MCF 10A (cell line): ENCODE measurements at regions not wholly inside any gene's neighbourhood (a gene's known extent, or its start where the extent isn't known, plus 50 kb on each side); places are given as distances from the start of the nearest gene placed in this dataset.

ENCODE experiments used
- BruUV-seq: library from RNA; stranded (reverse); fragments of 400-500 nt; replicated peaks from 2 replicates; lab custom pipeline; 2021; lab: Mats Ljungman, UMichigan
- CTCF ChIA-PET: fragments of 300-600 bp; sonication (Branson Sonifier 250); formaldehyde crosslinking; extraction: SDS; loops from one replicate; lab custom pipeline; 2021; ENCODE audit warnings: antibody characterized with exemption, inconsistent platforms; lab: Yijun Ruan, JAX
- POLR2A ChIA-PET: fragments of 300-600, 350-650 bp; sonication (Branson Sonifier 250); formaldehyde crosslinking; extraction: SDS; loops from one replicate; lab custom pipeline; 2020; ENCODE audit warnings: antibody characterized with exemption, inconsistent platforms; lab: Yijun Ruan, JAX
- DNase-seq: peaks from one replicate; pipeline ENCODE4 v3.0.0-alpha.2; 2018; ENCODE audit not compliant: unreplicated experiment
- H3K27ac Mint-ChIP-seq: one replicate; pipeline ENCODE4 v1.8.0; 2022; ENCODE audit warnings: mild to moderate bottlenecking, low read depth, mixed read lengths; ENCODE audit not compliant: unreplicated experiment
- H3K27me3 Mint-ChIP-seq: one replicate; pipeline ENCODE4 v1.8.0; 2022; ENCODE audit warnings: mixed read lengths; ENCODE audit not compliant: insufficient read depth, unreplicated experiment
- H3K36me3 Mint-ChIP-seq: one replicate; pipeline ENCODE4 v1.8.0; 2022; ENCODE audit warnings: mild to moderate bottlenecking, moderate library complexity, mixed read lengths; ENCODE audit not compliant: insufficient read depth, unreplicated experiment
- H3K4me1 Mint-ChIP-seq: one replicate; pipeline ENCODE4 v1.8.0; 2022; ENCODE audit warnings: mixed read lengths; ENCODE audit not compliant: insufficient read depth, unreplicated experiment
- H3K4me3 Mint-ChIP-seq: one replicate; pipeline ENCODE4 v1.8.0; 2022; ENCODE audit warnings: mild to moderate bottlenecking, moderate library complexity, mixed read lengths; ENCODE audit not compliant: unreplicated experiment
- H3K9me3 Mint-ChIP-seq: one replicate; pipeline ENCODE4 v1.8.0; 2022; ENCODE audit warnings: mixed read lengths; ENCODE audit not compliant: unreplicated experiment
- intact Hi-C: fragments of 100-400 bp; cut with micrococcal nuclease; formaldehyde crosslinking; loops from 2 replicates; pipeline ENCODE4 v1.14.1; 2022
- TF ChIP-seq, protein P1 (sequence below): fragments of 200-600 bp; IDR thresholded peaks from one replicate; pipeline ENCODE4 v1.8.0; 2022; ENCODE audit warnings: antibody characterized with exemption, mild to moderate bottlenecking; ENCODE audit not compliant: unreplicated experiment

DNA sequence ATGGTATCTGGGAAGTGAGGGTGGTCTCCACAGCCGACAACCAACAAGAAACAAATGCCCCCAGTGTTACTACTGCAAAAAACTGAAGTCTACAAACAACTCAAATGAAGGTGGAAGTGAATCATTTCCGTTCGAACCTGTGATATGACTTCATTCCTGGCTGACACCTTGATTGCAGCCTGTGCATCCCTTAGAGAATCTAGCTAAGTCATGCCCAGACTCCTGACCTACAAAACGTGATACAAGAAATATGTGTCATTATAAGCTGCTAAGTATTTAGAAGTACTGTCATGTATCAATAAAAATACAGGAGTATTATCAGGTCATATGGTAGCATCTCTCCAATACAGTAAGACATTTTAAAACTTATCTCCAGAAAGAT lies 959.7 kb upstream of the LCORL start:
- POLR2A ChIA-PET: interaction anchor here (0.5 kb wide), 1 partner anchor 464 kb away, joined by 4 read pairs; no protein-coding TSS in a partner anchor
- no peak overlapping the region for H3K4me3 Mint-ChIP-seq
- TF ChIP-seq, protein P1, sequence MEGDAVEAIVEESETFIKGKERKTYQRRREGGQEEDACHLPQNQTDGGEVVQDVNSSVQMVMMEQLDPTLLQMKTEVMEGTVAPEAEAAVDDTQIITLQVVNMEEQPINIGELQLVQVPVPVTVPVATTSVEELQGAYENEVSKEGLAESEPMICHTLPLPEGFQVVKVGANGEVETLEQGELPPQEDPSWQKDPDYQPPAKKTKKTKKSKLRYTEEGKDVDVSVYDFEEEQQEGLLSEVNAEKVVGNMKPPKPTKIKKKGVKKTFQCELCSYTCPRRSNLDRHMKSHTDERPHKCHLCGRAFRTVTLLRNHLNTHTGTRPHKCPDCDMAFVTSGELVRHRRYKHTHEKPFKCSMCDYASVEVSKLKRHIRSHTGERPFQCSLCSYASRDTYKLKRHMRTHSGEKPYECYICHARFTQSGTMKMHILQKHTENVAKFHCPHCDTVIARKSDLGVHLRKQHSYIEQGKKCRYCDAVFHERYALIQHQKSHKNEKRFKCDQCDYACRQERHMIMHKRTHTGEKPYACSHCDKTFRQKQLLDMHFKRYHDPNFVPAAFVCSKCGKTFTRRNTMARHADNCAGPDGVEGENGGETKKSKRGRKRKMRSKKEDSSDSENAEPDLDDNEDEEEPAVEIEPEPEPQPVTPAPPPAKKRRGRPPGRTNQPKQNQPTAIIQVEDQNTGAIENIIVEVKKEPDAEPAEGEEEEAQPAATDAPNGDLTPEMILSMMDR: no peak
- intact Hi-C loops: no loop called here
- no TSS peak for BruUV-seq
- peak; percentile 42 for DNase-seq
- H3K9me3 Mint-ChIP-seq: no peaks in the 10 kb centered on the region
- H3K36me3 Mint-ChIP-seq: no peaks in the 10 kb centered on the region
- CTCF ChIA-PET: no interaction called here
- H3K27ac Mint-ChIP-seq: peak overlapping the region; percentile 2
- H3K4me1 Mint-ChIP-seq: peaks cover 11% of the 10 kb centered on the region
- no peaks in the 10 kb centered on the region for H3K27me3 Mint-ChIP-seq

DNA sequence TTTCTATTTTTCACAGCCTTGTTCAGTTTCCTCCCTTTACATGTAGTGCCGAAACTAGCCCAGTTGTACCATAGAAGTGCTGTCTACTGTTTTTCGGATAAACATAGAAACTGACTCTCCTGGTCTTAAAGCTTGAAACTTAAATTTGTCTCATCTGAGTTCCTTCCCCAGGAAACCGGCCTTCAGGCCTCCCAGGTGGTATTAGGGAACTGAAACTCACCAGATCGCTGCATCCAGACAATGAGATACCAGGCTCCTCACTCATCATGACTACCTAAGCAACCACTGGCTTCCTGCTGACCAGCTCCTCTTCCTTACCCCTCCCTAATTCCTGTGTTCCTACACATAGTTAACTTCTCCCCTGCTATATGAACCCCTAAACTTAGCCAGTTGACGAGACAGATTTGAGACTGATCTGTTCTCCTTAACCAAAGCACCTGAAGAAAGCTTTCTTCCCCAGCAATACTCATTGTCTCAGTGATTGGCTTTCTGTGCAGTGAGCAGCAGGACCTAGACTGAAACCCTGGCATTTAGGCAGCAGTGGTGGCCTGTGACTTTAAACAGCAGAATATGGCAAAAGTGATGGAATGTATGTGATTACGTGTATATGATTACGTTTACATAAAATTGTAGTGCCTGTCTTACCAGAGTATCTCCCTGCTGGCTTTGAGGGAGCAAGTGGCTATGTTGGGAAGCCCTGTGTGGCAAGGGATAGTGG lies 959.1 kb upstream of the LCORL start:
- Mint-ChIP-seq H3K9me3 (no peaks in the 10 kb centered on the region), H3K36me3 (no peaks in the 10 kb centered on the region), H3K4me3 (no peak overlapping the region), H3K27ac (peak overlapping the region; percentile 2), H3K27me3 (no peaks in the 10 kb centered on the region), H3K4me1 (peaks cover 11% of the 10 kb centered on the region)
- peak; percentile 1 for DNase-seq
- intact Hi-C loops: no loop called here
- ChIA-PET CTCF (no interaction called here), POLR2A (interaction anchor here (0.5 kb wide), 1 partner anchor 463 kb away, joined by 4 read pairs; no protein-coding TSS in a partner anchor)
- BruUV-seq: no TSS peak
- TF ChIP-seq, protein P1: no peak

DNA sequence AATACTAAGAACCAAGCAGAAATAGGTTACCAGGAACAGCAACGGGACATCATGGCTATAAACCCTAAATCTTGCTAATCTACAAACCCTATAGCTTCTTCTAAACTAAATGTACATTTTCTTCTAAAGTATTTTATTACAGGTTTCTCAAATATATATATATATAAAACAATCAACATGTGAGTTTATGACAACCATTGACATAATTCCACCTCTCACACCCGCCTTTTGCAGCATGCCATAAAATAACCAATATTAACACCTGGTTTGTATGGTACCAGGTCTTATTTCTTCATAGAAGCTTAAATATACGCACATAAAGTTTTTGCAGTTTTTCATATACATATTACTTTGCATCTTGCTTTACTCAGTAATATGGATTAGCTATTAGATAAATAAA lies 955.3 kb upstream of the LCORL start:
- Mint-ChIP-seq H3K27ac (no peak overlapping the region), H3K36me3 (no peaks in the 10 kb centered on the region), H3K27me3 (no peaks in the 10 kb centered on the region), H3K4me1 (peaks cover 11% of the 10 kb centered on the region), H3K4me3 (no peak overlapping the region), H3K9me3 (no peaks in the 10 kb centered on the region)
- TF ChIP-seq, protein P1: no peak
- intact Hi-C loops: no loop called here
- POLR2A ChIA-PET: interaction anchor here (1.2 kb wide), 1 partner anchor 11 kb away, joined by 3 read pairs; no protein-coding TSS in a partner anchor
- CTCF ChIA-PET: interaction anchor here (0.5 to 0.6 kb wide), 2 partner anchors 643 to 1124 kb away, joined by 3 read pairs; no protein-coding TSS in a partner anchor
- BruUV-seq: no TSS peak
- no peak for DNase-seq

DNA sequence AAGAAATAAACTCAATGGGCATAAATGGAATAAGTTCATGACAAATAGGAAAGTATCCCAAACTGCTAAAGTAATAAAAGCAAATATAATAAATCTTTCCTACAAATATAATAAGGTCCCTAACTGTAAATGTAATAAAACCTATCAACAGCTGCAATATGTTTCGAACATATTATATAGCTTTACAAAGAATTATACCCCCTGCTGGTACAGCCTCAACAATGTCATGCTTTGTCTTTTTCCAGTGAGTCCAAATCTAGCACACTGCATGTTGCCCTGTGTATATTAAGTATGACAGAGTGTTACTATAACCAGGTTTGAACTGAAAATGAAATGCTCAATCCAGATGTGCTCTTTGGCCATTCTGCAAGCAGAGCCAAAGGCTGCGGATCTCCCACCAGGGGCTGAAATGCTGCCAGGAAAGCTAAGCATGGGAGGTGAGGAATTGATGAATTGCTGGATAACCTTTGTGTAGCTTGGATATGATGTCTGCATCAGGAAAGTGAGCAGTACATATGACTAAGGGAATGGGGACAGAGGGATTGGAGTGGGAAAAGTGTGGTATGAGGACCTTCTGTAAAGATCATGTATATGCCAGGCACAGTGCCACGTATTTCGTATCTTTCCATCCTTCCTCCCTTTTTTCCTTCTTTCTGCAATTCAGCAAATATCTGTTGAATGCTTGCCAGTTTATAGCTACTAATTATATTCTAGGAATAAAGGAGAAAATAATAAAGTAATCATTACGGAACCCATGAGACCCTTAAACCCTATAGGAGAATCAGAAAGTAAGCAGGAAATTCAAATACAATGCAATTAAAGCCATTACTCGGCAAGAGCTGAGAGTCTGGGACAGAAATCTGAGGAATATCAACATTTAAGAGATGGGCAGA lies 954.6 kb upstream of the LCORL start:
- BruUV-seq: no TSS peak
- Mint-ChIP-seq H3K27me3 (no peaks in the 10 kb centered on the region), H3K9me3 (no peaks in the 10 kb centered on the region), H3K4me1 (peaks cover 9% of the 10 kb centered on the region), H3K36me3 (no peaks in the 10 kb centered on the region), H3K27ac (no peak overlapping the region), H3K4me3 (no peak overlapping the region)
- no peak for DNase-seq
- TF ChIP-seq, protein P1: no peak
- CTCF ChIA-PET: interaction anchor here (0.6 kb wide), 2 partner anchors 202 to 1125 kb away, joined by 3 read pairs; no protein-coding TSS in a partner anchor
- POLR2A ChIA-PET: interaction anchor here (0.7 to 1.2 kb wide), 2 partner anchors 12 to 42 kb away, joined by 3 read pairs; no protein-coding TSS in a partner anchor
- intact Hi-C loops: no loop called here
